ENCODE measurements at regions not wholly inside any gene's neighbourhood (a gene's known extent, or its start where the extent isn't known, plus 50 kb on each side); places are given as distances from the start of the nearest gene placed in this dataset.

GRCh38 chr3:105923140-105923539 lies 54.3 kb upstream of the CBLB start:
- no peak overlapping the region for H3K4me3 ChIP-seq
- no peaks in the 10 kb centered on the region for H3K36me3 ChIP-seq (ENCODE audit: low read depth)
- ATAC-seq, result no peak
- H3K9me3 ChIP-seq, result no peaks in the 10 kb centered on the region
- intact Hi-C loops (cut with DNase I, micrococcal nuclease), result no loop called here
- H3K4me1 ChIP-seq (ENCODE audit: low read depth), result no peaks in the 10 kb centered on the region
- DNase-seq, result no peak
- TF ChIP-seq CTCF (IDR thresholded peaks at IDR 0.05), result no peak

GRCh38 chr3:105927741-105928140 lies 58.9 kb upstream of the CBLB start:
- no peak for ATAC-seq
- intact Hi-C loops (cut with DNase I, micrococcal nuclease), result no loop called here
- no peak for DNase-seq
- Histone ChIP-seq H3K9me3 (no peaks in the 10 kb centered on the region), H3K4me1 (ENCODE audit: low read depth) (no peaks in the 10 kb centered on the region), H3K4me3 (no peak overlapping the region), H3K36me3 (ENCODE audit: low read depth) (no peaks in the 10 kb centered on the region)
- TF ChIP-seq CTCF (IDR thresholded peaks at IDR 0.05), result no peak

GRCh38 chr3:105930733-105931132 lies 61.9 kb upstream of the CBLB start:
- no peak for ATAC-seq
- Histone ChIP-seq H3K4me3 (no peak overlapping the region), H3K4me1 (ENCODE audit: low read depth) (no peaks in the 10 kb centered on the region), H3K36me3 (ENCODE audit: low read depth) (no peaks in the 10 kb centered on the region), H3K9me3 (no peaks in the 10 kb centered on the region)
- intact Hi-C loops (cut with DNase I, micrococcal nuclease), result no loop called here
- no peak for DNase-seq
- no peak for TF ChIP-seq CTCF (IDR thresholded peaks at IDR 0.05)

- Histone ChIP-seq H3K9me3 (no peaks in the 10 kb centered on the region), H3K36me3 (ENCODE audit: low read depth) (no peaks in the 10 kb centered on the region), H3K4me1 (ENCODE audit: low read depth) (no peaks in the 10 kb centered on the region), H3K4me3 (no peak overlapping the region)
- ATAC-seq (no peak), DNase-seq (no peak)
- intact Hi-C loops (cut with DNase I, micrococcal nuclease), result no loop called here
- TF ChIP-seq CTCF (IDR thresholded peaks at IDR 0.05), result no peak
Observed at GRCh38 chr3:105931500-105931899, 62.7 kb upstream of the CBLB start.

DNA sequence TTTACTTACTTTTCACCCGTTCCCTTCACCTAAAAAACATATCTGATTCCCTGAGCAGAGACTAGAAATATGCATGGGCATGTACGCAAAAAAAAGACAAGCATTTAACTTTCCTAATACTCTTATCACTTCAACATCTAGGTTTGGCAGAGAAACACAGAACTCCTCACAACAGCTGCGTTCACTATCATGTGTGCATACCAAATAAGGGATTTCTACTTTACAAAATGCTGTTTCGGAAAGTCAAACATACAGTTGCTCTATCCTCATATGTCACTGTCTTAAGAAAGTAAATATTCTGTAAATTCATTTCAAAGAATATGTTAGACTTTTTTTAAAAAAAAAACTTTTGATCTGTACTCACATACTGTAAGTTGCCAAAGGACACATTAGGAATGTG lies 65.1 kb upstream of the CBLB start:
- TF ChIP-seq CTCF (IDR thresholded peaks at IDR 0.05), result no peak
- H3K4me3 ChIP-seq, result no peak overlapping the region
- H3K4me1 ChIP-seq (ENCODE audit: low read depth), result no peaks in the 10 kb centered on the region
- no peaks in the 10 kb centered on the region for H3K9me3 ChIP-seq
- ATAC-seq, result no peak
- H3K36me3 ChIP-seq (ENCODE audit: low read depth), result no peaks in the 10 kb centered on the region
- intact Hi-C loops (cut with DNase I, micrococcal nuclease), result no loop called here
- DNase-seq, result no peak

GRCh38 chr3:105938101-105938500 lies 69.3 kb upstream of the CBLB start:
- no peak for TF ChIP-seq CTCF (IDR thresholded peaks at IDR 0.05)
- ATAC-seq (peak; percentile 14), DNase-seq (no peak)
- Histone ChIP-seq H3K4me3 (no peak overlapping the region), H3K9me3 (no peaks in the 10 kb centered on the region), H3K36me3 (ENCODE audit: low read depth) (no peaks in the 10 kb centered on the region), H3K4me1 (ENCODE audit: low read depth) (no peaks in the 10 kb centered on the region)
- intact Hi-C loops (cut with DNase I, micrococcal nuclease), result no loop called here

All from mucosa of descending colon (tissue), 3 donors.